ENCODE measurements at regions not wholly inside any gene's neighbourhood (a gene's known extent, or its start where the extent isn't known, plus 50 kb on each side); places are given as distances from the start of the nearest gene placed in this dataset.

DNA sequence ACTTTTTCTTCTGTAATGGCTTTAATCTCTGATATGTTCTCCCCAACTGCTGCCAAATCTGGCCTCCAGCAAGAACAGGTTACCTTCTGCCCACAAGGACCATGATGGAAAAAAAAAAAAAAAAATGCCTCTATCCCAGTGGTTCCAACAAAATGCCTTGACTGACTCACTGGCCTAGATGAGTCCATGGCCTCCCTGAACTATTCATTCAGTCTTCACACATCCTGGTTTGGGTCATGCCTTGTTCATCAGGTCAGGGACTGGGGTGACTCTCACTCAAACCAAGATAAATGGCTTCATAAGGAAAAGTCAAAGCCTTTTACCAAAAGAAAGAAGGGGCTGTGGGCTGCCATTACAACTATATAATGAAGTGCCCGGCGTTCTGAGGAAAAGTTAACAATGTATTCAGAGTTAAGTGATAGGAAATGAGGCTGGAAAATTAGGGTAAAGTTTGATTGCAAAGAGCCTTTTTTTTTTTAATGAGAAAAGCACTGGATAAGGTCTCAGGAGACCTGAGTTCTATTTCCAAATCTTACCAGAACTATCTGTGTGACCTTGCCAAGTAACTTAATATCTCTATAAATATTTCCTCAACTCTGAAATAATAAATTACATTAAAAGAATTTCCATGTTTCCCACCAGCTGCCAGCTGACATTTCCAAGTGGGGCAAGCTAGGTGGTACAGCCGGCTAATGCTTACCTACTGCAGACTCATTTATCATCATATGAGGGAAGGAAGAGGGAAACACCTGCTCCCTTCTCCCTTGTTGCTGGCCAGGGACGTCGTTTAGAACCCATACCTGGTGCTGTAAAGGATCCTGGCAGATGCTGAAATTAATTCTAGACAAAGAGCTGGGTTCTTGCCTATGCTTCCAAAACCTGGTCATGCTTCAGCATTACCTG is 380.0 kb upstream of the MARCKS start:
- DNase-seq (ENCODE audit: low read depth): no peak
- TF ChIP-seq, protein P1, sequence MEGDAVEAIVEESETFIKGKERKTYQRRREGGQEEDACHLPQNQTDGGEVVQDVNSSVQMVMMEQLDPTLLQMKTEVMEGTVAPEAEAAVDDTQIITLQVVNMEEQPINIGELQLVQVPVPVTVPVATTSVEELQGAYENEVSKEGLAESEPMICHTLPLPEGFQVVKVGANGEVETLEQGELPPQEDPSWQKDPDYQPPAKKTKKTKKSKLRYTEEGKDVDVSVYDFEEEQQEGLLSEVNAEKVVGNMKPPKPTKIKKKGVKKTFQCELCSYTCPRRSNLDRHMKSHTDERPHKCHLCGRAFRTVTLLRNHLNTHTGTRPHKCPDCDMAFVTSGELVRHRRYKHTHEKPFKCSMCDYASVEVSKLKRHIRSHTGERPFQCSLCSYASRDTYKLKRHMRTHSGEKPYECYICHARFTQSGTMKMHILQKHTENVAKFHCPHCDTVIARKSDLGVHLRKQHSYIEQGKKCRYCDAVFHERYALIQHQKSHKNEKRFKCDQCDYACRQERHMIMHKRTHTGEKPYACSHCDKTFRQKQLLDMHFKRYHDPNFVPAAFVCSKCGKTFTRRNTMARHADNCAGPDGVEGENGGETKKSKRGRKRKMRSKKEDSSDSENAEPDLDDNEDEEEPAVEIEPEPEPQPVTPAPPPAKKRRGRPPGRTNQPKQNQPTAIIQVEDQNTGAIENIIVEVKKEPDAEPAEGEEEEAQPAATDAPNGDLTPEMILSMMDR (IDR thresholded peaks at IDR 0.05; ENCODE audit: insufficient read depth, low read depth, low read length): no peak
- H3K4me3 ChIP-seq (ENCODE audit: low read depth, low read length): no peak overlapping the region

GRCh38 chr6:113480616-113481015 is 376.5 kb upstream of the MARCKS start:
- no peak overlapping the region for H3K4me3 ChIP-seq (ENCODE audit: low read depth, low read length)
- TF ChIP-seq, protein P1 (IDR thresholded peaks at IDR 0.05; ENCODE audit: insufficient read depth, low read depth, low read length): no peak
- no peak for DNase-seq (ENCODE audit: low read depth)

DNA sequence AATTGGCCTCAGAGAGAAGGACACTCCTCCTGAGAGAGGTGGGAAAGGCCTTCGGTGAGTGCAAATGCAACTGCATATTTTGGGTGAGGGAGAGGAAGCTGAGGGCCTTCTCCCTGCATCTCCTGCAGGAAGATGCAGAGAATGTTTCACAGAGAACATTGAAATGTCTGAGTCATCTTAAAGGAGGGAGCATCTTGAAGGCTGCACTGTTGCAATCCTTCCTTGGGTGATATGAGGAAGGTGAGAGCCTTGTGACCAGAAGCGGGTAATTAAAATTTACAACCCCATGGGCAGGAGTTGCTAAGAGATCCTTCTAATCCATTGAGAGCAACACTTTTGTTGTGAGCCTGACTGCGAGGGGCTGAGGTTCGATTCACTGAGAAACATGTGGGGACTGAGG is 375.7 kb upstream of the MARCKS start:
- peak; percentile 37 for DNase-seq (ENCODE audit: low read depth)
- TF ChIP-seq, protein P1 (IDR thresholded peaks at IDR 0.05; ENCODE audit: insufficient read depth, low read depth, low read length): no peak
- H3K4me3 ChIP-seq (ENCODE audit: low read depth, low read length): no peak overlapping the region

DNA sequence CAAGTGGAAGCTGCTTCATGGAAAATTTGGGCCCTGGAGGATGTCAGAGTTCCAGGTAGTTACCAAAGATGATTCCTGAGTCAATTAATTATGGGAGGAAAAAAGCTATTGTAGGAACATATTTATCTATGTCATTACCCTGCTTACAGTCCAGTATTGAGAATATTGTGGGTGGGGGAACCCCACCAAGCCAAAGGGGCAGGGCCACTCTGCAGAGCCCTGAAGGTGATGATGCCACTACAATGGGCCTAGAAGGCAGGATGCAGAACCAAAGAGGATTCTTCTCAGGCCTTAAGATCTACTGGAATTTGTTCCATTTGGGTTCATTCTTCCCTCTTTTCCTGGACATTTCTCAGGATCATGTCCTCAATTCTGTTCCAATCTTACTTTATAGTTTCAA is 375.2 kb upstream of the MARCKS start:
- no peak overlapping the region for H3K4me3 ChIP-seq (ENCODE audit: low read depth, low read length)
- no peak for DNase-seq (ENCODE audit: low read depth)
- TF ChIP-seq, protein P1 (IDR thresholded peaks at IDR 0.05; ENCODE audit: insufficient read depth, low read depth, low read length): no peak

- no peak overlapping the region for H3K4me3 ChIP-seq (ENCODE audit: low read depth, low read length)
- no peak for DNase-seq (ENCODE audit: low read depth)
- TF ChIP-seq, protein P1 (IDR thresholded peaks at IDR 0.05; ENCODE audit: insufficient read depth, low read depth, low read length): no peak
Observed at GRCh38 chr6:113482771-113483170, 374.4 kb upstream of the MARCKS start.

DNA sequence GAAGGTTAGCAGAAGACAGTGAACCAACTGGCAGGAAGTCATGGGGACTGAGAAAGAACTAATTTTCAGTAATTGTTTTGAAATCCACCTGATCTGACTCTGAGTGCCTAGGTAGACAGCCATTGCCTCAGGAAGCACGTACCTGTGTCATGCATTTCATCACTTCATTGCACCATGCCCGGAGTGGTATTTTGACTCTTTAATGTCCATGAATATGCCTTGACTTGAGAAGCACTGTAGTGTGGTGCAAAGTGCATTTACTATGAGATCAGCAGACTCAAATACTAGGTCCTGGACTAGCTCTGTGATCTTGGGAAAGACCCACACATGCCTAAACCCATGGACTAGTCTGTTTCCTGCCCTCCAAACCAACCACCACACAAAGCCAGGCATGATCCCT is 370.9 kb upstream of the MARCKS start:
- TF ChIP-seq, protein P1 (IDR thresholded peaks at IDR 0.05; ENCODE audit: insufficient read depth, low read depth, low read length): no peak
- H3K4me3 ChIP-seq (ENCODE audit: low read depth, low read length): no peak overlapping the region
- no peak for DNase-seq (ENCODE audit: low read depth)

All from fibroblast of villous mesenchyme (primary cell).